ENCODE measurements at regions not wholly inside any gene's neighbourhood (a gene's known extent, or its start where the extent isn't known, plus 50 kb on each side); places are given as distances from the start of the nearest gene placed in this dataset.

DNA sequence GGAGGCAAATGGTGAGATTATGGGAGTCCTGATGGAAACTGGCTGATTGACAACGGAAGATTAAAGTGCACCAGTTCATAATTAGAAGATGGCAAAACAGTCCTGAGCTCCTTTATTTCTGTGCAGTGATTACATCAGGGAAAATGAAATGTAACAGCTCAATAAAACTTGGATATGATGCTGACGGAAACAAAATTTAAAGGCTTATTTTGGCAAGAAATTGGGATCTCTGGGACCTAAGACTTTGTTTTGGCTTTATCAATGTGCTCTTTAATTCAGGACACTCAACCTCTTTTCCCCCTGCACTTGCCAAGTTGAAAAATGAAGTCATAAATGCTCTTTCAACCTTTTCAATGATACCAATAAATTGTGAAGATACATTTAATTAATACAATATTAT, 226.8 kb downstream of the C6orf118 start:
- no peak for DNase-seq (ENCODE audit: low spot score)

DNA sequence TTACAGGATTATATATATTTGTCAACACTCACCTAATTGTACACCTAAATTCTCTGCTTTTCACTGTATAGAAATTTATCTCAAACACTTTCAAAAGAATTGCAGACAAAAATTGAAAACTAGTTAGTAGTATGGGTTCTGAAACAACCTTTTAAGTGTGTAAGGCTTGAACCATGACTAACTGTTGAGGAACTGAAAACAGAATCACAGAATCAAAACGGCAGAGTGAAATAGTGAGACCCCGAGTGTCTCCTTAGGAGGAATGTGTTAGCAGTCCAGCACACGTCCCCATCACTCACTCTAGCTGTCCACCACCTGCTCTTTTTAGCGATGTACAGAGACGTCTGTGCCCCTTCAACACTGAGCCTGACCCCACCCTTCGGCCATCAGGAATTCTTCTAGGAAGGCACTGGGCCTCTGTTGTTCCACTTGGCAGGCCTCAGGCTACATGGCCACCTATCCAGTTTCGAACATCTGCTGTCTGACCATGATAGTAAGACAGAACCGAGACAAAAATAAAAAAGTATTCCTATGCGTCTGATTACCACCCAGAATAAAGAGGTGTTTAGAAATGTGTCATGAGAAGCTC, 227.4 kb downstream of the C6orf118 start:
- no peak for DNase-seq (ENCODE audit: low spot score)

DNA sequence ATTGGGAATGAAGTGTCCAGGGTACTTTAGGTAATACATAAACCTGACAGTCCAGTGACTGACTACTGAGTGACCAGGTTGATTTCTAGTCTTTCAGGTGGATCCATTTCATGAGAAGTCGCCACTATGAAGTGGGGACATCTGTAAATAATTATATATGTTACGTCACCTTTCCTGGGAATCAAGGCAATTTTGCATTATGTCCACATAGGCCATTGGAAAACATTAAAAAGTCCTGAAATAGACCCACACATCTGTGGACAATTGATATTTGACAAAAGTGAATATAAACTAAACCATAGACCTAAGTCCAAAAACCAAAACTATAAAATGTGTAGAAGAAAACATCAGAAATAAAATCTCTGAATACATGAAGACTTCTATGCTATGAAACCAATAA, 231.5 kb downstream of the C6orf118 start:
- no peak for DNase-seq (ENCODE audit: low spot score)

DNA sequence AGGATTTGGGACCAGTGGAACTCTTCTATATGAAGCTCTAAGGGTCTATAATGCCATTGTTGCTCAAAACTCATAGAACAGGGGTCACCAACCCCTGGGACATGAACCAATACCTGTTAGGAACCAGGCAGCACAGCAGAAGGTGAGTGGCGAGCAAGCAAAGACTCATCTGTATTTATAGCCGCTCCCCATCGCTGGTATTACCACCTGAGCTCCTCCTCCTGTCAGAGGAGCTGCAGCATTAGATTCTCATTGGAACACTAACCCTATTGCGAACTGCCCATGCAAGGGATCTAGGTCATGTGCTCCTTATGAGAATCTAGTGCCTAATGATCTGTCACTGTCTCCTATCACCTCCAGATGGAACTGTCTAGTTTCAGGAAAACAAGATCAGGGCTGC, 237.5 kb downstream of the C6orf118 start:
- DNase-seq (ENCODE audit: low spot score), result no peak

DNA sequence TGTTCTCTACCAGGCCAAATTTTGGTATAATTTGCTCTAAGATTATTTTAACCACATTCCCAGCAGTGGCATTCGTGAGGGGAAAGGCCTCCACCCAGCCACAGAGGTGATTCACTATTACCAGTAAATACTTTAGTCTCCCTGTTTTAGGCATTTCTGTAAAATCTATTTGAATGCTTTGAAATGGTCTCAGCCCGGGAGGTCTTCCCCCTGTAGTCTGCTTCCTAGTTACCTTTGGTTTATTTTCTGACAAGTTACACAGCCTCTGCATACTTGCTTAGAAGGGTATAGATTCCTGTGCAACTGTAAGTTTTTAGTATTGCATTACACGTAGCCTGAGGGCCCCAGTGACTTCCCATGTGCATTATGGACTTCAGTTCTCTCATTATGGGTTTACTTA, 248.7 kb downstream of the C6orf118 start:
- DNase-seq (ENCODE audit: low spot score), result no peak

DNA sequence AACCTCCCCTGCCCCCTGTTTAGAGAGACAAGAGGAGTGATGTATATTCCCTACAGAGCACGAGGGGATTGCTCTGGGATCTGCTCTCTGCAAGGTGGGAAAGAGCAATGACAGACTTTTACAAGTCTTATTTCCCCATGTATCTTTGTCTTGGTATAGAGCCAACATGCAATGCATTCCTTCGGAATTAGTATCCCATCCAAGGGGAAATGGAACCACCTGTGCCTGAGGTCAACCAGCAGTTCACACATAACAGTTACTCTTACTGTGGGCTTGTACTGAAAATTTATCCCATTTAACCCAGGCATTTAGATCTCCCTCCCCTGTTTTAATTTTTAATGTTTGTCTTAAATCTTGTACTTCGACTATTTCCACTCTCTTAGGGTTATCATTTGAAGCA, 250.4 kb downstream of the C6orf118 start:
- DNase-seq (ENCODE audit: low spot score), result no peak

DNA sequence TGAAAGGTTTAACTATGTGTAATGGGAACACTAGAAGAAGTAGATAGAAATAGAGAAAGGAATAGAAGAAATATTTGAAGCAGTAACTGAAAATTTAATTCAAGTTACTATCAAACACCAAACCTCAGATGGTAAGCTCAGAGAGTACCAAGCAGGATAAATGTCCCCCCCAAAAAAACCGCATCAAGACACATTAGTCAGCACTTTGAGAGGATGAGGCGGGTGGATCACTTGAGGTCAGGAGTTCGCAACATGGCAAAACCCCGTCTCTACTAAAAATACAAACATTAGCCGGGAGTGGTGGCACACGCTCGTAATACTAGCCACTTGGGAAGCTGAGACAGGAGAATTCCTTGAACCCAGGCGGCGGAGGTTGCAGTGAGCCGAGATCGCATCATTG, 253.1 kb downstream of the C6orf118 start:
- no peak for DNase-seq (ENCODE audit: low spot score)

DNA sequence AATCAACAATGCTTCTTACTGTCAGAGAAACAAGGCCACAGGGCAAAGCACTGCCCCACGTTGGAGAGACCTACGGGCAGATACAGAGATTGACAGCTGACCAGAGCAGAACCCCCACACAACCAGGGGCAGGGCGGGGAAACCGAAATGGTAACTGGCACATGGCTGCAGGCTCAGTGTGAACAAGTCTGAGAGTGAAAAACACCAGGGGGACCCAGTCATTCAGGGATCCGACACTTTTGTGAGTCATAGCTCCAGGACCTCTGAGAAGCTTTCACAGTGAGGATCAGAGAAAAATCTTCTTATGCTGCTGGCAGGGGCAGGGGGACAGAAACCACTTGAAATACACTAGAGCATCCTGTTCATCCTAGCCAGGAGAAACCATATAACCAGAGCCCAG, 254.2 kb downstream of the C6orf118 start:
- no peak for DNase-seq (ENCODE audit: low spot score)

DNA sequence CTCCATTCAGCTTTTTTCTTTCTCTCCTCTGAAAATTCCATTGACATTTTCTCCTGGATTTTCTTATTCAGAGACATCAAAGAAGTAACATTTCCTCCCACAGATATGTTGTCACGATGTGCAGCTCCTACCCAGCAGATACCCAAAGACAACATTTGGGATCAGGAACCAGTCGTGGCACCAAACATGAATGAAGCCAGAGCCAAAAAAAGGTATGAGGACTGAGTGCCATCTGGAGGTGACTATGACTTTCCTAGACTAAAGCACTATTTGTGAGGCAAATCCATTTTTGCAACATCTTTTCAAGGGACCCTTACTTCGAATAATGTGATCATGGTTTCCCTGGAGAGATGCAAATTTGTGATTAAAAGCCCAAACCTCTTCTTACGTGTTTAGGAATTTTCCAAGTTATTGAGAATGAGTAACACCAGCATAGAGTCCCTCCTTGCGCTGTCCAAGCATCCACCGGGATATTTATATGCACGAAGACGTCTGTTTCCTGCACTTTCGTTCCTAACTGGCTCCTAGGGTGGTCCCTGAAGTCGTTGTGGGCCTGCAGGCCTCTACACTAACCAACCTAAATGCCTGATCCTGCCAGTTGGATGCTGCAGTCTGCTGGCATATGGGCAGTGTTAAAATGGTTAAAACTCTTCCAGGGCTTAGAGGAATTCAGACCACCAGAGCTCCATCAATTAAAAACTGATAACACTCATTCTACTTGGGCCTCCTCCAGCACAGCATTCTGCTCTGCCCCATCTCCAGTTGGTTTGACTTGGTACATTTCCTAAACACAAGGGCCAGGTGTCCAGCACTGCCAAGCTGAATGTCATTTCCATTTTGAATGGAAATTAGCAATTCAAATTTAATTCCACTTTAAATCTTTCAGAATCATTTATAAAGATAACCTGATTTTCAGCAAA, 256.6 kb downstream of the C6orf118 start:
- DNase-seq (ENCODE audit: low spot score), result no peak

DNA sequence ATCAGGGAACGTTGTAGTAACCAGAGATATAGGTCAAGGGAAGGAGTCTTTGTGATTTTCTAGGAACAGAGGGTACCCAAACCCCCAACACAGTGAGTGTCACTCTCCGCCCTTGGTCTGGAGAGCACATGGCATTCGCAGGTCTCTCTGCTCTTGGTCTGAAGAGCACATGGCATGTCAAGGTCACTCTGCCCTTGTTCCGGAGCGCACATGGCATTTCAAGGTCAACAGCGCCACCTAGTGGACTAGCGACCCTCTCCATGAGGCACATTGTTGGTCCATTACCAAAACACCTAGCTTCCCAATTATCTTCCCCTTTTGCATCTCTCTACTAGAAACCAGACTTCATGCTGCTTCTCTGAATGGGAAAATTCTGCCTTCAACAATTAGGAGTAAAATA, 260.0 kb downstream of the C6orf118 start:
- DNase-seq (ENCODE audit: low spot score), result no peak

DNA sequence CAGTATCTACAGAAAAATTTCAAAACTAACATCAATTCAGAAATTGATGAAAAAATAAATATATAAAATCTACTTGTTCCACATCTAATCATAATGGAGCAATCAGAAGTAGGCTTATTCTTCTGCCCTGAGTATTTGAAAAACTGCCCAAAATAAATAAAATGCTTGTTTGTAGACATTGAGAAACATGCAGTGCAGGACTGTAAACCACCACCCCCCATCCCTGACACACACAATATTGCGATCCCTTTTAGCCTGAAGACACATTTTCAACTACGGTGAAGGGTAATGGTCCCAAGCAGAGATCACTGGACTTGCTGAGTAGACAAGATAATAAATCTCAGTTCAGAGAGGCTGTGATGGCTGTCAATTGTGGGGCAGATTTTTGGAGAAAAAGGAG, 261.5 kb downstream of the C6orf118 start:
- no peak for DNase-seq (ENCODE audit: low spot score)

DNA sequence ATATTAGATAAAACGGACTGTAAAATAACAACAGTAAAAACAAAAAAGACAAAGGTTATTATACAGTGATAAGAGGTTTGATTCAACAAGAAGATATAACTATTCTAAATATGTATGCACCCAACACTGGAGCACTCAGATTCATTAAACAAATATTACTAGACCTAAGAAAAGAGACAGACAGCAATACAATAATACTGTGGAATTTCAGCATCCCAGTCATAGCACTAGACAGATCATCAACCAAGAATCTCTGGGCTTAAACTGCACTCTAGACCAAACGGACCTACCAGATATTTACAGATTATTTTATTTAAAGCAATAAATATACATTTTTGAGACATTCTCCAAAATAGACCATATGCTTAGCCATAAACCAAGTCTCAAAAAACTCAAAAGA, 263.8 kb downstream of the C6orf118 start:
- DNase-seq (ENCODE audit: low spot score), result no peak

DNA sequence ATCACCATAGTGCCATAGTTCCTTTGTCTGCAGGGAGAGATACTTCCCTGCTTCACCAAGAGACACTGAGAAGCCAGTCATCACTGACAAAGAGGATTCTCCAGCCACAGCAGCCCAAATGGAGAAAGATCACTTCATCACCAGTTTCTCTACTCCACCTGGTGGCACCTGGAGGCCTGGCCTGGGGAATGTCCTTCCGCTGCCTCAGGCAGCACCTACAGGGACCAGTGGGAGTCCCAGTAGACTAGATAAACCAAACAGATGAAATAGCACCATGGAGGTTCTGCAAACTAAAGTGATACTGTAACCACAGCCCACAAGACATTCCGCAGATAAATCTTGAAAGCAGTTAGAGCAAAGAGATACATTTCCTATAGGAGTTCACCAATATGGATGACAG, 266.5 kb downstream of the C6orf118 start:
- DNase-seq (ENCODE audit: low spot score), result no peak

DNA sequence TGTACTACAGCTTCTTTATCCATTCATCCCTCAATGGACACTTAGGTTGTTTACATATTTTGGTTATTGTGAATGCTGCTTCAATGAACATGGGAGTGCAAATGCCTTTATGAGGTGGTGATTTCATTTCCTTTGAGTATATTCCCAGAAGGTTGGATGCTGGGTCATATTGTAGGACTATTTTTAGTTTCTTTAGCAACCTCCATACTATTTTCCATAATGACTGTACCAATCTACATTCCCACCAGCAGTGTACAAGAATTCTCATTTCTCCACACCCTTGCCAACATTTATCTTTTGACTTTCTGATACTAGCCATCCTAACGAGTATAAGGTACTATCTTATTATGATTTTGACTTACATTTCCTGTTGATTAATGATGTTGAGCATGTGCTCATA, 269.0 kb downstream of the C6orf118 start:
- no peak for DNase-seq (ENCODE audit: low spot score)

DNA sequence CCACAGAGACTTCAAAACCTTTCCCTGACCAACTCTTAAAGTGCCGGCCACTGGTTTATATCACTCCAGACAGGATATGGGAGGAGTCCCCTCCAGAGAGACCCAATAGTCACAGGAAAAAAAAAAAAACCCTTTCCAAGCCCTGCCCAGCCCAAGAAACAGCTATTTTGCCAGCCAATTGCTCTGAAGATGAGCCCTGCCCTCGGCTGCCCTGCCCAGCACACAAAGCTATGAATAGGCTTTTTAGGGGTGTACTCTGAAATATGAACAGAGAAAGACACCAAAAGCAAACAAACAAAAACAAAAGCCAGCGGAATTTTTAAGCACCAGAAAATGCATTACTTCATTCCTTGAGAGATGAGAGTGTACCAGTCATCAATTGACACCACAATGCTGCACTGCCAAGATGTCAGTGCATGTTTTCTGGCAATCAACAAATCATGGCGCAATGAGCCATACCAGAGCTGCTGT, 275.1 kb downstream of the C6orf118 start:
- DNase-seq (ENCODE audit: low spot score), result no peak

DNA sequence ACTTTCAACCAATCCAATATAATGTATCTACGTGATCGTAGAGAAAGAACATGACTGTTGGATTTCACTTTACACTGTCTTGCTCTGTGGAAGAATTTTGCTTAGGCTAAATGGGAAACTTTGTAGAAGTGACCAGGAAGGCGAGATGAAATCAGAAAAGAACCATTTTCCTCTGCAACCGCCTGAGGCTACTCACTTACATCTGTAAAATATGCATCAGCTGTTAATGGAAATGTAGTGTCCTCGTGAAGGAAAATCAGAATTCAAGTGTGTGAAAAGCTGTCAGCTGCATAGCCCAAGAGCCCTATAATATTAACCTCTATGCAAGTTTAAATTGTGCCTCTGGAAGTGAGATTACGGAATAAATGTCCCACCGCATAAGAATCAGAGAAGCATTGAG, 277.9 kb downstream of the C6orf118 start:
- DNase-seq (ENCODE audit: low spot score), result no peak

DNA sequence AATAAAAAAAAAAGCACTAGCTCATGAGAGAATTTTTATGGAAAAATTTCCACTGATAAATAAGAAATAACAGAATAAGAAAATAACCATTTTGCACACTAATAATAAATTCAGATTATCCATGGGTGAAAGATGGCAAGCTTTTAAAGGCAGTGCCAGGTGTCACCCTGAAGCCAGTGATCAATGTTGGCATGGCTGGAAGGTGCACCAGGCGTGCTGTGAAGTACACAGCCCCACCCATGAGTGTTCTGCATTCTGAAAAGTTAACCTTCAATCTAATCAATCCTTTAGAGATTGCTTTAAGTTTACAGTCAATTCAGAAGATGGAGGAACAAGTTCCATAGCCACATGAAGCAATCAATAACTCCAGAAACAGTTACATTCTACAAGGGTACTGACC, 284.4 kb downstream of the C6orf118 start:
- DNase-seq (ENCODE audit: low spot score), result no peak

DNA sequence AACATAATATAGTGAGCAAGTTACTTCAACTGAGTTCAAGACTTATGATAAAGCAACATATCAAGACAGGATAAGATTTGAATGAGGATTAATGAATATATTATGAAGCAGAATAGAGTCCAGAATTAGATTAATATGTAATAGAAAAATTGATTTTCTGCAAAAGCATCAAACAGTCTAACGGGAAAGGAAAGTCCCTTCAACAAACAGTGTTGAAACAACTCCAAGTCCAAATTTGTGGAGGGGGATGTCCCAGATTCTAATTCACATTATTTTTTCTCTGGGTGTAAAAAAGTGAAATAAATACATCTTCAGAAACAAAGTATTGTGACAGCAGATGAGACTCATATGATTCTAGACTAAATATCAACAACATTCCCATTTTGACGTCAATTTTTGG, 289.7 kb downstream of the C6orf118 start:
- no peak for DNase-seq (ENCODE audit: low spot score)

DNA sequence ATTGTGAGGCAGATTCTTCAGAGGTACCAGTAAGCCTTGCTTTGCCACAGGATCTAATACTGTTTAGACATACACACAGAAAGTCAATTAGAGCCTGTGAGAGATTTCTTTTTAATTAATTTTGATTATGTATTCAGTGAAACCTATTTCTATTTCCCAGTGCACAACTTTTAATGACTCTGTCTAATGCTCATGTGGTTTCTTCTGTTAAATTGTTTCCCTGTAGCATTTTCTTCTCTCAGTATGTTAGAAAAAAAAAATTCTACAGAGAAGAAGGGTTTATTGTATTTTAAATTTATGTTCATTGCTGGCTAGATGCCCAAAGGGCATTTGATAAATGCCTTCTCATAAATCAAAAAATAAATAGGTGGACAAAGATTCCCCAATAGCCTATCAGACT, 293.7 kb downstream of the C6orf118 start:
- no peak for DNase-seq (ENCODE audit: low spot score)

DNA sequence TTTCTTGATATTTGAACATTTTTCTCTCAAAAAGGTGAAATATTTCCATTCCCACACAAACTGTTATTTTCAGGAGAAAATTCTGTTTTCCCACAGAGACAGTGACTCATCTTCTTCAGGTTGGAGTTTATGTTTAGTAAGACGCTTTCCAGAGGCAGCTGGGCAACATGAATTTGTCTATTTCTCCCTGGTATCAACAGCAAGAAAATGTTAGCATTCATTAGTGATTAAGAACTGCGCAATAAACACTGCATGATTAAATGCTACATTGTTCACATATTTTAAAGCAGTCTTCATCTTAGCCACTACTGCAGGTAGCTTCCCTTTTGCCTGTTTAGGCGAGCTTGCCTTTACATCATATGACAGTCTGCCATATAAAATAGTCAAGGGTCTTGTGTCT, 295.7 kb downstream of the C6orf118 start:
- DNase-seq (ENCODE audit: low spot score), result no peak

DNA sequence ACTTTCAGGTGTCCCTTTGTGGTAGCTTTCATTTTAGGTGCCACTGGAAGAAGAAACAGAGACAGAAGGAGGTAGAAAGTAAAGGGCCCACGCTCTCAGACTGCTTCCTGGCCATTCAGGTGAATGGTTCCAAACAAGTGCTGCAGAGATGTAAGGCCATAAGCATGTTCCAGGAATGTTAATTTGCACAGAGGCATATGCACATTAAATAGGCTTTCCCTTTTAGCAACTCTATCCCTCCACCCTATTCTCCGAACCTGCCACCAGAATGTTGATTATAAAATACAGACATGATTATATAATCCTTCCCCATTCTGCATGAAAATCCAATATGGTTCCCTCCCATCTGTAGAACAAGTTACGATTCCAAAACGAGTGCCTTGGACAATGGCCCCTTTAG, 297.2 kb downstream of the C6orf118 start:
- no peak for DNase-seq (ENCODE audit: low spot score)

DNA sequence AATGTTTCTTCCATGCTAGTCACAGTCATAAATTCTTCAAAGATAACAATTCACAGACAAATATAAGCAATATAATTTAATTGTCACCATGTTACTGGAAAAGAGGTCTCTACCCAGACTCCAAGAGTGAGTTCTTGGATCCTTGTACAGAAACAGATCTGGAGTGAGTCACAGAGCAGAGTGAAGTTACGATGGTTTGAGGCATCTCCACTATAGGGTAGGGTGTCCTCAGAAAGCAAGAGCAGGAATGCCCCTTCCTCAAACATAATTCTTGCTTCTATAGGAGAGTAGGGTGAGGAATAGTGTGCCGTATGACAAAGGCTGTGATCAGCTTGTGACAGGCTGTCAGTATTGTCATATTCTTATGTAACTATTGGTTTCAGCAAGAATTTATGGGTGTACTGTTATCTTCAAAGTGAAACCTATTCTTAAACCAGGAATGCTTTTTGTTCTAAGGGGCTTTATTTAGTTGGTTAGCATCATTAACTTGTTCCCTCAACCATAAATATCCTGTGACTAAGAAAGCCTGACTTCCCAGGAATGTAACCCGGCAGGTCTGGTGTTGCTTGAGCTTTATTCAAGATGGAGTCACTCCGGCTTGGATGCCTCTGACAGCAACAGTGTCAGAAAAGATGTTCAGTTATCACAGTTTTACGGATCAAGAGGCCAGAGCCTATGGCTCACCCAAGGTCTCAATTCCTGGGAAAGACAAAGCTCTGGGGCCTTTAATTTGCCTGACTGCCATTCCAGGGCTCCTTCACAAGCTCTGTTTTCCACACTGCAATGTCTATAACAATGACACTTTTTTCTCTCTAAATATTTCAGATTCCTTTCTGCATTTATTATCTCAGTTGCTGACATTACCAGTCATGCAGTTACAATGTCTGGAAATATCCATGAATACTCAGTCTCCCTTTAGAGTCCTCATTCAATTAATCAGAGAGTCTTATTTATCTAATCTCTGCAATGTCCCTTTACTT, 298.6 kb downstream of the C6orf118 start:
- DNase-seq (ENCODE audit: low spot score), result no peak

Data from ureter (tissue), 1 donor.